ENCODE measurements at regions not wholly inside any gene's neighbourhood (a gene's known extent, or its start where the extent isn't known, plus 50 kb on each side); places are given as distances from the start of the nearest gene placed in this dataset.

DNA sequence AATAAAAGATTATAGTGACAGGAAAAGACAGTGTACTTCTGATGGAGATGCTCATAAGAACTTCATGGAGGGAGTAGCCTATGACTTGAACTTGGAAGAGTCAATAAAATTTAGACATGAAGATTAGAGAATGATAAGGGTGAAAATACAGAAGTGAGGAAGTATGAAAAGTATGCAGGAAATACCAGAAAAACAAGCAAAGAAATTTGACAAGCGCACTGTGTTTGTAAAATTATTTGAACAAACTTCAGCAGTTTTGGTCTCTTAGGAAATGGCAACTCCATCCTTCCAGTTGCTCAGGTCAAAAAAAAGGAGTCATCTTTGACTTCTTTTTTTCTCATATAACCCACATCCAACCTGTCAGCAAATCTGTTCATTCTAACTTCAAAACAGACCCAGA, 864.0 kb upstream of the ZEB2 start:
- ATAC-seq, result no peak
- H3K36me3 ChIP-seq (ENCODE audit: insufficient read depth), result no peaks in the 10 kb centered on the region
- H3K9me2 ChIP-seq (ENCODE audit: insufficient read depth), result 0 out of 2 replicates have a peak, but pooled peaks cover 5% of the 10 kb centered on the region
- H3K4me3 ChIP-seq, result no peak overlapping the region
- Mint-ChIP-seq H3K27me3 (ENCODE audit: insufficient read depth, low read depth, poor library complexity) (peaks cover 3% of the 10 kb centered on the region), H3K36me3 (ENCODE audit: low read depth) (no peaks in the 10 kb centered on the region), H3K4me1 (no peaks in the 10 kb centered on the region), H3K27ac (no peak overlapping the region), H3K9me3 (no peaks in the 10 kb centered on the region; the same call in 2 of the 3 replicates), H3K4me3 (no peak overlapping the region)
- DNase-seq (ENCODE audit: low spot score), result no peak
- H3F3A ChIP-seq (replicated peaks; ENCODE audit: low read depth), result no peaks in the 10 kb centered on the region
- no peak overlapping the region for H3K27ac ChIP-seq (ENCODE audit: low read depth)
- no peaks in the 10 kb centered on the region for H3K27me3 ChIP-seq (ENCODE audit: insufficient read depth)
- H2AFZ ChIP-seq, result no peak overlapping the region
- TF ChIP-seq EZH2phosphoT487 (IDR thresholded peaks at IDR 0.05; ENCODE audit: unreplicated experiment) (no peak), CTCF (conservative IDR thresholded peaks at IDR 0.05; ENCODE audit: low read depth in 2 of 2) (no peak), NANOG (IDR thresholded peaks at IDR 0.05; ENCODE audit: borderline replicate concordance) (no peak), JUNB (IDR thresholded peaks at IDR 0.05; ENCODE audit: unreplicated experiment) (no peak), POLR2AphosphoS5 (IDR thresholded peaks at IDR 0.05; ENCODE audit: low read depth) (no peak), EZH2 (IDR thresholded peaks at IDR 0.05; ENCODE audit: low read depth, unreplicated experiment) (no peak), STAT1 (IDR thresholded peaks at IDR 0.05; ENCODE audit: unreplicated experiment) (no peak), ZNF114 (CRISPR knock-in tag; IDR thresholded peaks at IDR 0.05) (no peak)
- TF ChIP-seq, protein P1, sequence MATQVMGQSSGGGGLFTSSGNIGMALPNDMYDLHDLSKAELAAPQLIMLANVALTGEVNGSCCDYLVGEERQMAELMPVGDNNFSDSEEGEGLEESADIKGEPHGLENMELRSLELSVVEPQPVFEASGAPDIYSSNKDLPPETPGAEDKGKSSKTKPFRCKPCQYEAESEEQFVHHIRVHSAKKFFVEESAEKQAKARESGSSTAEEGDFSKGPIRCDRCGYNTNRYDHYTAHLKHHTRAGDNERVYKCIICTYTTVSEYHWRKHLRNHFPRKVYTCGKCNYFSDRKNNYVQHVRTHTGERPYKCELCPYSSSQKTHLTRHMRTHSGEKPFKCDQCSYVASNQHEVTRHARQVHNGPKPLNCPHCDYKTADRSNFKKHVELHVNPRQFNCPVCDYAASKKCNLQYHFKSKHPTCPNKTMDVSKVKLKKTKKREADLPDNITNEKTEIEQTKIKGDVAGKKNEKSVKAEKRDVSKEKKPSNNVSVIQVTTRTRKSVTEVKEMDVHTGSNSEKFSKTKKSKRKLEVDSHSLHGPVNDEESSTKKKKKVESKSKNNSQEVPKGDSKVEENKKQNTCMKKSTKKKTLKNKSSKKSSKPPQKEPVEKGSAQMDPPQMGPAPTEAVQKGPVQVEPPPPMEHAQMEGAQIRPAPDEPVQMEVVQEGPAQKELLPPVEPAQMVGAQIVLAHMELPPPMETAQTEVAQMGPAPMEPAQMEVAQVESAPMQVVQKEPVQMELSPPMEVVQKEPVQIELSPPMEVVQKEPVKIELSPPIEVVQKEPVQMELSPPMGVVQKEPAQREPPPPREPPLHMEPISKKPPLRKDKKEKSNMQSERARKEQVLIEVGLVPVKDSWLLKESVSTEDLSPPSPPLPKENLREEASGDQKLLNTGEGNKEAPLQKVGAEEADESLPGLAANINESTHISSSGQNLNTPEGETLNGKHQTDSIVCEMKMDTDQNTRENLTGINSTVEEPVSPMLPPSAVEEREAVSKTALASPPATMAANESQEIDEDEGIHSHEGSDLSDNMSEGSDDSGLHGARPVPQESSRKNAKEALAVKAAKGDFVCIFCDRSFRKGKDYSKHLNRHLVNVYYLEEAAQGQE (IDR thresholded peaks at IDR 0.05; ENCODE audit: unreplicated experiment), result no peak
- TF ChIP-seq, protein P2, sequence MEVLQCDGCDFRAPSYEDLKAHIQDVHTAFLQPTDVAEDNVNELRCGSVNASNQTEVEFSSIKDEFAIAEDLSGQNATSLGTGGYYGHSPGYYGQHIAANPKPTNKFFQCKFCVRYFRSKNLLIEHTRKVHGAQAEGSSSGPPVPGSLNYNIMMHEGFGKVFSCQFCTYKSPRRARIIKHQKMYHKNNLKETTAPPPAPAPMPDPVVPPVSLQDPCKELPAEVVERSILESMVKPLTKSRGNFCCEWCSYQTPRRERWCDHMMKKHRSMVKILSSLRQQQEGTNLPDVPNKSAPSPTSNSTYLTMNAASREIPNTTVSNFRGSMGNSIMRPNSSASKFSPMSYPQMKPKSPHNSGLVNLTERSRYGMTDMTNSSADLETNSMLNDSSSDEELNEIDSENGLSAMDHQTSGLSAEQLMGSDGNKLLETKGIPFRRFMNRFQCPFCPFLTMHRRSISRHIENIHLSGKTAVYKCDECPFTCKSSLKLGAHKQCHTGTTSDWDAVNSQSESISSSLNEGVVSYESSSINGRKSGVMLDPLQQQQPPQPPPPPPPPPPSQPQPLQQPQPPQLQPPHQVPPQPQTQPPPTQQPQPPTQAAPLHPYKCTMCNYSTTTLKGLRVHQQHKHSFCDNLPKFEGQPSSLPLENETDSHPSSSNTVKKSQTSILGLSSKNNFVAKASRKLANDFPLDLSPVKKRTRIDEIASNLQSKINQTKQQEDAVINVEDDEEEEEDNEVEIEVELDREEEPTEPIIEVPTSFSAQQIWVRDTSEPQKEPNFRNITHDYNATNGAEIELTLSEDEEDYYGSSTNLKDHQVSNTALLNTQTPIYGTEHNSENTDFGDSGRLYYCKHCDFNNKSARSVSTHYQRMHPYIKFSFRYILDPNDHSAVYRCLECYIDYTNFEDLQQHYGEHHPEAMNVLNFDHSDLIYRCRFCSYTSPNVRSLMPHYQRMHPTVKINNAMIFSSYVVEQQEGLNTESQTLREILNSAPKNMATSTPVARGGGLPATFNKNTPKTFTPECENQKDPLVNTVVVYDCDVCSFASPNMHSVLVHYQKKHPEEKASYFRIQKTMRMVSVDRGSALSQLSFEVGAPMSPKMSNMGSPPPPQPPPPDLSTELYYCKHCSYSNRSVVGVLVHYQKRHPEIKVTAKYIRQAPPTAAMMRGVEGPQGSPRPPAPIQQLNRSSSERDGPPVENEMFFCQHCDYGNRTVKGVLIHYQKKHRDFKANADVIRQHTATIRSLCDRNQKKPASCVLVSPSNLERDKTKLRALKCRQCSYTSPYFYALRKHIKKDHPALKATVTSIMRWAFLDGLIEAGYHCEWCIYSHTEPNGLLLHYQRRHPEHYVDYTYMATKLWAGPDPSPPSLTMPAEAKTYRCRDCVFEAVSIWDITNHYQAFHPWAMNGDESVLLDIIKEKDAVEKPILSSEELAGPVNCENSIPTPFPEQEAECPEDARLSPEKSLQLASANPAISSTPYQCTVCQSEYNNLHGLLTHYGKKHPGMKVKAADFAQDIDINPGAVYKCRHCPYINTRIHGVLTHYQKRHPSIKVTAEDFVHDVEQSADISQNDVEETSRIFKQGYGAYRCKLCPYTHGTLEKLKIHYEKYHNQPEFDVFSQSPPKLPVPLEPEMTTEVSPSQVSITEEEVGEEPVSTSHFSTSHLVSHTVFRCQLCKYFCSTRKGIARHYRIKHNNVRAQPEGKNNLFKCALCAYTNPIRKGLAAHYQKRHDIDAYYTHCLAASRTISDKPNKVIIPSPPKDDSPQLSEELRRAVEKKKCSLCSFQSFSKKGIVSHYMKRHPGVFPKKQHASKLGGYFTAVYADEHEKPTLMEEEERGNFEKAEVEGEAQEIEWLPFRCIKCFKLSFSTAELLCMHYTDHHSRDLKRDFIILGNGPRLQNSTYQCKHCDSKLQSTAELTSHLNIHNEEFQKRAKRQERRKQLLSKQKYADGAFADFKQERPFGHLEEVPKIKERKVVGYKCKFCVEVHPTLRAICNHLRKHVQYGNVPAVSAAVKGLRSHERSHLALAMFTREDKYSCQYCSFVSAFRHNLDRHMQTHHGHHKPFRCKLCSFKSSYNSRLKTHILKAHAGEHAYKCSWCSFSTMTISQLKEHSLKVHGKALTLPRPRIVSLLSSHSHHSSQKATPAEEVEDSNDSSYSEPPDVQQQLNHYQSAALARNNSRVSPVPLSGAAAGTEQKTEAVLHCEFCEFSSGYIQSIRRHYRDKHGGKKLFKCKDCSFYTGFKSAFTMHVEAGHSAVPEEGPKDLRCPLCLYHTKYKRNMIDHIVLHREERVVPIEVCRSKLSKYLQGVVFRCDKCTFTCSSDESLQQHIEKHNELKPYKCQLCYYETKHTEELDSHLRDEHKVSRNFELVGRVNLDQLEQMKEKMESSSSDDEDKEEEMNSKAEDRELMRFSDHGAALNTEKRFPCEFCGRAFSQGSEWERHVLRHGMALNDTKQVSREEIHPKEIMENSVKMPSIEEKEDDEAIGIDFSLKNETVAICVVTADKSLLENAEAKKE (CRISPR knock-in tag; IDR thresholded peaks at IDR 0.05), result no peak
- TF ChIP-seq, protein P3, sequence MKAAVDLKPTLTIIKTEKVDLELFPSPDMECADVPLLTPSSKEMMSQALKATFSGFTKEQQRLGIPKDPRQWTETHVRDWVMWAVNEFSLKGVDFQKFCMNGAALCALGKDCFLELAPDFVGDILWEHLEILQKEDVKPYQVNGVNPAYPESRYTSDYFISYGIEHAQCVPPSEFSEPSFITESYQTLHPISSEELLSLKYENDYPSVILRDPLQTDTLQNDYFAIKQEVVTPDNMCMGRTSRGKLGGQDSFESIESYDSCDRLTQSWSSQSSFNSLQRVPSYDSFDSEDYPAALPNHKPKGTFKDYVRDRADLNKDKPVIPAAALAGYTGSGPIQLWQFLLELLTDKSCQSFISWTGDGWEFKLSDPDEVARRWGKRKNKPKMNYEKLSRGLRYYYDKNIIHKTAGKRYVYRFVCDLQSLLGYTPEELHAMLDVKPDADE (IDR thresholded peaks at IDR 0.05), result no peak
- no peaks in the 10 kb centered on the region for H3K79me2 ChIP-seq (replicated peaks; ENCODE audit: insufficient read depth)
- no peak overlapping the region for H3K4me2 ChIP-seq
- H3K4me1 ChIP-seq (ENCODE audit: insufficient read depth), result no peaks in the 10 kb centered on the region
- no peaks in the 10 kb centered on the region for H4K20me1 ChIP-seq (replicated peaks; ENCODE audit: insufficient read depth)

Measured in GM23338 (cell line).